NCI-H1105 treated with DMSO at 0.1 percent for 48 hours (cell line): ENCODE measurements at regions not wholly inside any gene's neighbourhood (a gene's known extent, or its start where the extent isn't known, plus 50 kb on each side); places are given as distances from the start of the nearest gene placed in this dataset.
"Not testable (repeated sequence)": the region's sequence is repeated elsewhere in the genome, so short reads cannot be mapped to it uniquely, and the experiment has no call there.

Experiments used
- DNase-seq: peaks from one replicate; lab custom pipeline; 2025; lab: John Stamatoyannopoulos, UW

GRCh38 chr20:47962286-47962963, 177.1 kb upstream of the SULF2 start:
- DNase-seq, result no peak

GRCh38 chr20:47960769-47961541, 175.7 kb upstream of the SULF2 start:
- DNase-seq, result no peak

DNA sequence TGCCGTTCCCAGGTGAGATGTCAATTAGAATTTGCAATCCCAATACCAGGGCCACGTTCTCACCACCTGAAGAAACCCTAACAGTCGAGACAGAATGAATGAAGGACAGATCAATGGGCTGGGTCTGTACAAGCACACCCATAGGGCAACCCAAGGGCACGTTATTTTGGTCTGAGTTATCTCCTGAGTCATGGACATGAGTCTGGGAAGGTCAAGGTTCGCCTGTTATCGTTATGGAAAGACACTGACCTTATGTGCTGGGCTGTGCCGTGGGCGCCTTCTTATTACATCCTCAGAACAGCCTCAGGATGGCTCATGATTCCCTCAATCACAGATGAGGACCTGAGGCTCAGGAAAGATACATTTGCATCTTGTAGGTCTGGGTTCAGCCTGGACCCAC, 175.0 kb upstream of the SULF2 start:
- DNase-seq, result no peak

DNA sequence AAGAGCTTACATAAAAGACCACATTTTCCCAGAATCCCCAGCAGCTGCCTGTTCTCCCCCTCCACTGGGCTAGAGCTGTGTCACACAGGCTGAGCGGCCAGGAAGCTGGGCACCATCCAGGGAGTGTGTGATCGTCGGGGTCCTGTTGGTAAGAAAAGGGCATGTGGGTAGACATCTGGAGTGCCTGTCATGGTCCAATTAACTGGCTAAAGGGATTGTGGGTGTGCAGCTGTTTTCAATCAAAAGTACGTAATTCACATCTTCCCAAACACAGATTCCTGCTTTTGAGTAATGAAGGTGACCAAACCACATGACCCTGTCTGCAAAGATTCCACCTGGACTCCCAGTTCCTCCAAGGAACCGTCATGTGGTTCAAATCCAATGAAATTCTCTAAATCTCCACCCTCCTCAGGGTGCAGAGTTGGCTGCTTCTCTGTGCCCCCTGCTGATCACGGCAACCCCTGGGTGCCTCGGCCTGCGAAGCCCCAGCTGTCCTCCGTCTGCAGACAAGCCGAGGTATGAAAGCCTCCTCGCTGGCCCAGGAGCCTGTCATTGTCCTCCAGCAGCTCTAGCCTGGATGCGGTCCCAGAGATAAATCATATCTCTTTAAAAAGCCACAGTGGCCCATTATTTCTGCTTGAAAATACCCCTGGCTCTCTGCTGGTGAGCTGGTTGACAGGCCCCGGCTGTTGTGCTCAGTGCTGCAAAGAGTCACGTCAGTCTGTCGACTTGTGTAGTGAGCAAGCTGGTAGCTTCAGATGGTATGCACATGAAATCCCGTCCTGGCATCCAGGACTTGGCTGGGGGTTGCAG, 172.9 kb upstream of the SULF2 start:
- not testable (repeated sequence) for DNase-seq

DNA sequence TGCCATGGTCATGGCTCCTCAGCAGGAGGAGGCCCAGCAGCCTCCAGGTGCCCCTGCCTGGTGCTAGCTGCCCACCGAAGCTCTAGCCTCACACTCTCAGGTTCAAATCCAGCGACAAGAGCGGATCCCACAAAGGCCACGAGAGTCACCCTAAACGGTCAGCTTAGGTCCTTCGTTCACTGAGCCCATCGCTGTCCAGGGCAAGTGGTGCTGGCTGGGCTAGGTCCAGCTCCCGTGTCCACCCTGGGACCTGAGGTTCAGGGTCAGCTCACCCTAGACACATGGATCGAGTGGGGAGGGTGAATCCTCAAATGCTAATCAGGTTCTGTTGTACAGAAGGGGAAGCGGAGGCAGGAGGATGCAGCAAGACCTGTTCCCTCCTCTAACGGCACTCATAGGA, 171.9 kb upstream of the SULF2 start:
- no peak for DNase-seq

- DNase-seq, result no peak
Observed at GRCh38 chr20:47956268-47956995, 171.2 kb upstream of the SULF2 start.

DNA sequence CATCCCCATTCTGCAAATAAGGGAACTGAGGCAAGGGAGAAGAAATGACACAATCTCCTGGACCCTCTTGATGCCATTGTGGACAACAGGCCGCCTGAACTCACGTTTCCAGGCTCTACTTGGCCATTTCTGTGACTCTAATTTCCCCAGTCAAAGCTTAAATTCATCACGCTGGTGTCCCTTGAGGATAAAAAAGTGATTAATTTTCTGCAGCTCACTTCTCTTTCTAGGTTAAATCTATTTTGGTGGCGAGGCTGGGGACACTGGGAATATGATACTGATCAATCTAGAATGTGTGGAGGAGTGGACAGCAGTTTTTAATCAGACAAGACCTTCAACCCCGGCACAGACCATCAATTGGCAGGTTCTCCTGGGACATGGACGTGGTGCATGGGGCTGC, 168.2 kb upstream of the SULF2 start:
- no peak for DNase-seq

- no peak for DNase-seq
Observed at GRCh38 chr20:47952023-47952564, 166.8 kb upstream of the SULF2 start.

GRCh38 chr20:47951521-47951971, 166.3 kb upstream of the SULF2 start:
- DNase-seq, result no peak

- no peak for DNase-seq
Observed at GRCh38 chr20:47950913-47951283, 165.6 kb upstream of the SULF2 start.

- peak; percentile 82 for DNase-seq
Observed at GRCh38 chr20:47950124-47950912, 165.0 kb upstream of the SULF2 start.

DNA sequence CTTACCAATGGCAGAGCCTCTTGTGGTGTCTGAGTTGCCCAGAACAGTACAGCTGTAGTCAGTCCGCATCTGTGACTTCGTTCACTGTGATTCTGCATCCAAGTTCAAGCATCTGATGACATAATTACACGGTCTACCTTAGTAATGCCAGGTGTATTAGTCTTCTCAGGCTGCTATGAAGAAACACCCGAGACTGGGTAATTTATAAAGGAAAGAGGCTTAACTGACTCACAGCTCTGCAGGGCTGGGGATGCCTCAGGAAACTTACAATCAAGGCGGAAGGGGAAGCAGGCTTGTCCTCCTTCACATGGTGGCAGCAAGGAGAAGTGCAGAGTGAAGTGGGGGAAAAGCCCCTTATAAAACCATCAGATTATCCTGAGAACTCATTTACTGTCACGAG, 163.9 kb upstream of the SULF2 start:
- DNase-seq, result no peak

DNA sequence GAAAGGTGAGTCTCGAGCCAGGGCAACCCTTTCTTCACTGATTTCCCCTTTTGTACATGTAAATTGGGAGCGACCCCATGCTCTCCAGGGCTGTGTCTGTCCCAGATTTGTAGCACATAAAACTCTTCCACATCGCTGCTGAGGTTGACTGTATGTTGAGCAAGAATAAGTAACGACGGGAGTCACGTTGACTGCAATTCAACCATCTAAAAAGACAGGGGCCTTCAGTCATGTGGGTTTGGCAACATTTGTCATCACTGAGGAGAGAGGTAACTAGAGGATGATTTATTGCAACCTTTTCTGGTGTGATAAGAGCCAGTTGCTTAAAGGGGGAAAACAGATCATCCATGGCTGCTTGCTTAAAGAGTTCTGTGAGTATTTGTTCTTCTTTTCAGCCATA, 159.4 kb upstream of the SULF2 start:
- DNase-seq, result no peak

GRCh38 chr20:47941869-47942268, 156.6 kb upstream of the SULF2 start:
- no peak for DNase-seq

GRCh38 chr20:47940101-47940813, 155.0 kb upstream of the SULF2 start:
- DNase-seq, result no peak

- no peak for DNase-seq
Observed at GRCh38 chr20:47936612-47937011, 151.3 kb upstream of the SULF2 start.

DNA sequence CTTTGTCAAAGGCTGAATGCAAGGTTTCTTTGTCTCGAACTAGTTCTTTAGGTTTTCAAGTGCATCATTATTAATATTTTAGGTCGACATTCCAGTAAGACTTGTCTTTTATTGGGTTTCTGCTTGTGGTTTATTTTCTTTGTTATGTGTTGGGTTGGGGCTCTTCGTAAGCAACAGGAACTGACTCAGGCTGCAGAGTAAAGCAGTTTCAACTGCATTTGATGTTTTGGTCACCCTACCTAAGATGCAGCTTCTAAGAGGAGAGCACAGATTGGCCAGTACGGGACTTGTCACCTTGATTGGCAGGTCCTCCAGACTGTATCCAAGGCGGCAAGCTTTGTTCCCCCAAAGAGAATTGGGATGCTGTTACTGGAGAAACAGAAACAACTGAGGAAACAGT, 149.5 kb upstream of the SULF2 start:
- no peak for DNase-seq

DNA sequence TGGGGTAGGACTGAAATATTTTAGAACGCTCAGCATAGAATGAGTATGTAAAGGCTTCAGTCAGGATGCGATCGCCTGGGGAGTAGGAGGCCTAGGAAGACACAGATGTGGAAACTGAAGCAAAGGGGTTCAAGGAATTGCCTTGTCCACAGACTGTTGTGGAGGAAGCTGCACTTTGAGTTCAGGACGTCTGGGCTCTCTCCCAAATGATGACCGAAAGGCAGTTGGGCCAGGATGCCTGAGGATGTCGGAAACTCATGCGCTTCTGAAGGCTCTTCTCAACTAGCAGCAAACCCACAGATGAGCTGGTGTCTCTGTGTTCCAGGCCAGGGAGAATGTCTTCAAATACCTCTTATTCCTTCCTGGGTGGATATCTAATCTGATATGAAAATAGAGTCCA, 146.2 kb upstream of the SULF2 start:
- no peak for DNase-seq

DNA sequence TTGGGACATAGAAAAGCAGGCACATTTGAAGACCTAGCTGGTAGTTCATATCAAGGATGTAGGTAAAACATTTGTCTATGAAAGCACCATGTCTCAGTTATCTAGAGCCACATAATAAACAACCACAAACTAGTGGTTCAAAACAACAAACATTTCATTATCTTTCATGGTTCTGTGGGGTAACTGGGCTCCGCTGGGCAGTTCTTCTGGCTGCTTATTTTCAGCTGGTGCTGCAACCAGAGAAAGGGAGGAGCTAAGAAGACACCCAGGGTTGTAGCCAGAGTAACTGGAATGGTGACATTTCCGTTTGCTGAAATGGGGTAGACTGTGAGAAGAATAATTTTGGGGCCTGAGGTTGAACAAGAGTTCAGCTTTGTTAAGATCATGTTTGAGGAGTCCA, 145.7 kb upstream of the SULF2 start:
- no peak for DNase-seq

GRCh38 chr20:47929368-47930115, 144.3 kb upstream of the SULF2 start:
- DNase-seq, result no peak
